Uterus (tissue), 2 donors: ENCODE measurements at regions not wholly inside any gene's neighbourhood (a gene's known extent, or its start where the extent isn't known, plus 50 kb on each side); places are given as distances from the start of the nearest gene placed in this dataset.

Experiments used
- POLR2A ChIP-seq, 2 donors: fragments of 450-650 bp; IDR thresholded peaks; one replicate each; pipeline ENCODE4 v1.6.1; 2016; ENCODE audit warnings: antibody characterized with exemption in 2 of 2, mild to moderate bottlenecking in 1 of 2, moderate library complexity in 1 of 2
- TF ChIP-seq, protein P1 (sequence below), 4 experiments: fragments of 200-600 bp in 2 of 4; fragments of 450-650 bp in 2 of 4; sonication (generic) in 2 of 4; IDR thresholded peaks; one replicate each; pipeline ENCODE4 v1.5.1; 2016 to 2019; ENCODE audit warnings: antibody characterized with exemption in 4 of 4, mild to moderate bottlenecking in 2 of 4, moderate library complexity in 1 of 4

DNA sequence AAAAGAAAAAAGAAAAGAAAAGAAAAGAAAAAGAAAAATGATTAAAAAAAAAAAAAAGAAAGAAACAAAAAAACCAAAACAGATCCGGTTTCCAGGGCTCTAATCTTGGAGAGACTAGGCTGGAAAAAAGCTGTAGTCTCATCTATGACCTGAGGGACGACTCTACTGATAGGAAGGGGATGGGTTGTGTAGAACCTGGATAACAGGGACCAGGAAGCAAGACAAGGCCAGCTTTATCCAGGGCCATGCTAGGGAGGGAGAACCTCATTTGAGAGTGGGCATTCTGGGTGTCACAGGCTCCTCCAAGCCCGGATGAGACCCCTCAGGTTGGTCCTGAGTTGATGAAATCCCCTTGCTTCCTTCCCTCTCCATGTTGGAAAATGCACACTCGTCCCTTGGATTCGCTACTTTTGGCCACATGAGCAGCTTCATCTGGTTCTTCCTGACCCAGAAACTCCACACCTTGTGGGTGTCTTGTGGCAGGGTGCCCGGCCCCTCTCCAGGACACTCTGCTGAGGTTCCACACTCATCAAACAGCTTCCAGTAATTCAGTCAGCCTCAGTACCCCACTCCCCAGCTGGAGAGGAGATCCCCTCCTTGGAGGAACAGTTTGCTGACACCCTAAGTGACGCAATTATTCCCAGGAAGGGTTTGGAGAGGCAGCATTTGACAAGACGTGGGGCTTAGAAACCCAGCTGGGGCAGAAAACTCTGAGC is 71.1 kb upstream of the LHFPL2 start:
- TF ChIP-seq, protein P1, sequence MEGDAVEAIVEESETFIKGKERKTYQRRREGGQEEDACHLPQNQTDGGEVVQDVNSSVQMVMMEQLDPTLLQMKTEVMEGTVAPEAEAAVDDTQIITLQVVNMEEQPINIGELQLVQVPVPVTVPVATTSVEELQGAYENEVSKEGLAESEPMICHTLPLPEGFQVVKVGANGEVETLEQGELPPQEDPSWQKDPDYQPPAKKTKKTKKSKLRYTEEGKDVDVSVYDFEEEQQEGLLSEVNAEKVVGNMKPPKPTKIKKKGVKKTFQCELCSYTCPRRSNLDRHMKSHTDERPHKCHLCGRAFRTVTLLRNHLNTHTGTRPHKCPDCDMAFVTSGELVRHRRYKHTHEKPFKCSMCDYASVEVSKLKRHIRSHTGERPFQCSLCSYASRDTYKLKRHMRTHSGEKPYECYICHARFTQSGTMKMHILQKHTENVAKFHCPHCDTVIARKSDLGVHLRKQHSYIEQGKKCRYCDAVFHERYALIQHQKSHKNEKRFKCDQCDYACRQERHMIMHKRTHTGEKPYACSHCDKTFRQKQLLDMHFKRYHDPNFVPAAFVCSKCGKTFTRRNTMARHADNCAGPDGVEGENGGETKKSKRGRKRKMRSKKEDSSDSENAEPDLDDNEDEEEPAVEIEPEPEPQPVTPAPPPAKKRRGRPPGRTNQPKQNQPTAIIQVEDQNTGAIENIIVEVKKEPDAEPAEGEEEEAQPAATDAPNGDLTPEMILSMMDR (IDR thresholded peaks at IDR 0.05), result no peak
- TF ChIP-seq POLR2A (IDR thresholded peaks at IDR 0.05), result no peak
